WTC11 (cell line): ENCODE measurements at regions not wholly inside any gene's neighbourhood (a gene's known extent, or its start where the extent isn't known, plus 50 kb on each side); places are given as distances from the start of the nearest gene placed in this dataset.

Experiments used
- ATAC-seq: fragments of 200-7000 bp; cut with Tn5 transposase; 2 replicates; pipeline ENCODE4 v1.10.0; 2021; ENCODE audit warnings: mild to moderate bottlenecking, moderate library complexity
- CTCF ChIA-PET: fragments of 300-600 bp; sonication (Branson Sonifier 250); formaldehyde crosslinking; loops from one replicate; lab custom pipeline; 2021; ENCODE audit warnings: antibody characterized with exemption; lab: Charles Lee
- POLR2A ChIA-PET: fragments of 350-600 bp; sonication (Branson Sonifier 250); formaldehyde crosslinking; loops from one replicate; lab custom pipeline; 2021; ENCODE audit warnings: antibody characterized with exemption; lab: Charles Lee
- DNase-seq: peaks from one replicate; pipeline ENCODE4 v3.0.0; 2021; ENCODE audit warnings: low spot score
- H3K27ac Mint-ChIP-seq: 2 replicates; pipeline ENCODE4 v1.8.0; 2021; ENCODE audit warnings: mixed read lengths
- H3K27me3 Mint-ChIP-seq: 2 replicates; pipeline ENCODE4 v1.8.0; 2021; ENCODE audit warnings: low read depth, mild to moderate bottlenecking, moderate library complexity, mixed read lengths
- H3K36me3 Mint-ChIP-seq: 2 replicates; pipeline ENCODE4 v1.8.0; 2021; ENCODE audit warnings: mixed read lengths
- H3K4me1 Mint-ChIP-seq: 2 replicates; pipeline ENCODE4 v1.8.0; 2022; ENCODE audit warnings: mixed read lengths
- H3K4me3 Mint-ChIP-seq: 2 replicates; pipeline ENCODE4 v1.8.0; 2021; ENCODE audit warnings: mild to moderate bottlenecking, moderate library complexity, mixed read lengths
- H3K9me3 Mint-ChIP-seq: 2 replicates; pipeline ENCODE4 v1.8.0; 2021; ENCODE audit warnings: mixed read lengths
- CBFB ChIP-seq: sonication (generic); formaldehyde crosslinking; IDR thresholded peaks from 2 replicates; pipeline ENCODE4 v1.8.1; 2022; ENCODE audit warnings: mild to moderate bottlenecking, low read depth, missing genetic modification reagents
- CREM ChIP-seq: sonication (generic); formaldehyde crosslinking; IDR thresholded peaks from 2 replicates; pipeline ENCODE4 v1.8.1; 2022; ENCODE audit warnings: mild to moderate bottlenecking, missing genetic modification reagents, moderate library complexity
- EMX1 ChIP-seq: fragments of 250-450 bp; sonication (Bioruptor Pico); IDR thresholded peaks from 2 replicates; pipeline ENCODE4 v1.8.0; 2021; ENCODE audit warnings: mild to moderate bottlenecking
- MYBL2 ChIP-seq: sonication (generic); formaldehyde crosslinking; IDR thresholded peaks from 2 replicates; pipeline ENCODE4 v1.8.1; 2023; ENCODE audit warnings: mild to moderate bottlenecking, moderate library complexity, missing genetic modification reagents
- RORB ChIP-seq: fragments of 250-450 bp; sonication (Bioruptor Pico); IDR thresholded peaks from 2 replicates; pipeline ENCODE4 v1.9.0; 2021; ENCODE audit warnings: mild to moderate bottlenecking
- ZBTB21 ChIP-seq: sonication (generic); formaldehyde crosslinking; IDR thresholded peaks from 2 replicates; pipeline ENCODE4 v1.8.1; 2023; ENCODE audit warnings: mild to moderate bottlenecking, missing genetic modification reagents, borderline replicate concordance
- ZNF671 ChIP-seq: fragments of 250-450 bp; sonication (Bioruptor Pico); IDR thresholded peaks from 2 replicates; pipeline ENCODE4 v1.8.0; 2021; ENCODE audit warnings: mild to moderate bottlenecking
- TF ChIP-seq, protein P1 (sequence below): sonication (generic); formaldehyde crosslinking; IDR thresholded peaks from 2 replicates; pipeline ENCODE4 v1.8.1; 2023; ENCODE audit warnings: mild to moderate bottlenecking, missing genetic modification reagents, borderline replicate concordance
- TF ChIP-seq, protein P2 (sequence below): fragments of 250-450 bp; sonication (Bioruptor Pico); conservative IDR thresholded peaks from 2 replicates; pipeline ENCODE4 v1.9.0; 2021; ENCODE audit warnings: mild to moderate bottlenecking
- TF ChIP-seq, protein P3 (sequence below): sonication (generic); formaldehyde crosslinking; IDR thresholded peaks from 2 replicates; pipeline ENCODE4 v1.8.0; 2023; ENCODE audit warnings: missing genetic modification reagents, mild to moderate bottlenecking, borderline replicate concordance
- TF ChIP-seq, protein P4 (sequence below): fragments of 250-450 bp; sonication (Bioruptor Pico); IDR thresholded peaks from 2 replicates; pipeline ENCODE4 v2.1.2; 2022; ENCODE audit warnings: mild to moderate bottlenecking, moderate library complexity
- TF ChIP-seq, protein P5 (sequence below): sonication (generic); formaldehyde crosslinking; IDR thresholded peaks from 2 replicates; pipeline ENCODE4 v1.8.1; 2023; ENCODE audit warnings: mild to moderate bottlenecking, missing genetic modification reagents, moderate library complexity
- TF ChIP-seq, protein P6 (sequence below): sonication (generic); formaldehyde crosslinking; IDR thresholded peaks from 2 replicates; pipeline ENCODE4 v1.8.0; 2023; ENCODE audit warnings: missing genetic modification reagents
- TF ChIP-seq, protein P7 (sequence below): fragments of 250-450 bp; sonication (Bioruptor Pico); IDR thresholded peaks from 2 replicates; pipeline ENCODE4 v1.9.0; 2021; ENCODE audit warnings: mild to moderate bottlenecking, borderline replicate concordance
- TF ChIP-seq, protein P8 (sequence below): sonication (generic); formaldehyde crosslinking; IDR thresholded peaks from 2 replicates; pipeline ENCODE4 v1.8.1; 2023; ENCODE audit warnings: mild to moderate bottlenecking, missing genetic modification reagents
- TF ChIP-seq, protein P9 (sequence below): sonication (generic); formaldehyde crosslinking; IDR thresholded peaks from 2 replicates; pipeline ENCODE4 v1.8.1; 2022; ENCODE audit warnings: mild to moderate bottlenecking, moderate library complexity, missing genetic modification reagents

DNA sequence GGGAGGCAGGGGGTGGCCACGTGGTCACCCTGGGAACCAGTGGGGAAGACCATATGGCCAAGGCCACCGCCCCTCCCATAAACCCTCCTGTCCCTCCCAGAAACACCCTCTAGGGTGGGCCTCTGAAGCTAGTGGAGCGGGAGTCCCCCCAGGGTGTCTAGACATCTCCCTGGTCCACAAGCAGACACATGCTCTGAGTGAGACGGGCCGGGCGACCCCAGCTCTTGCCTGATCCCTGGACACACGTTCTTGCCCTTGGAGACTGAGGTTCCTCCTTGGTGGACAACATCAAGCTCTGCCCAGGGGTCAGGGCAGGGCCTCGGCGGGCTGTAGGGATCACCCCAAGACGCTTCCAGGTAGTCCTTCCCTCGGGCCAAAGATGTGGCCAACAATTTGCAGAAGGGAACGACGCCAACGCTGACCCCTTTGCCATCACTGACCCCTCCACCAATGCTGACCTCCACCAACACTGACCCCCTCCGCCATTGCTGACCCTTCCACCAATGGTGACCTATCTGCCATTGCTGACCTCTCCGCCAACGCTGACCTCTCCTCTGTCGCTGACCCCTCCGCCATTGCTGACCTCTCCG is 57.1 kb downstream of the FOXL3 start:
- H3K36me3 Mint-ChIP-seq = no peaks in the 10 kb centered on the region
- no peak overlapping the region for H3K4me3 Mint-ChIP-seq
- DNase-seq (no peak), ATAC-seq (no peak)
- H3K27ac Mint-ChIP-seq = no peak overlapping the region
- POLR2A ChIA-PET = no interaction called here
- CTCF ChIA-PET = no interaction called here
- H3K9me3 Mint-ChIP-seq = no peaks in the 10 kb centered on the region
- H3K27me3 Mint-ChIP-seq = no peaks in the 10 kb centered on the region
- H3K4me1 Mint-ChIP-seq = 0 out of 2 replicates have a peak, but pooled peaks cover 2% of the 10 kb centered on the region
- TF ChIP-seq RORB (CRISPR knock-in tag) (no peak), EMX1 (CRISPR knock-in tag) (no peak), CBFB (CRISPR knock-in tag) (no peak), MYBL2 (CRISPR knock-in tag) (no peak), ZNF671 (no peak), CREM (CRISPR knock-in tag) (no peak), ZBTB21 (no peak)
- TF ChIP-seq, protein P1, sequence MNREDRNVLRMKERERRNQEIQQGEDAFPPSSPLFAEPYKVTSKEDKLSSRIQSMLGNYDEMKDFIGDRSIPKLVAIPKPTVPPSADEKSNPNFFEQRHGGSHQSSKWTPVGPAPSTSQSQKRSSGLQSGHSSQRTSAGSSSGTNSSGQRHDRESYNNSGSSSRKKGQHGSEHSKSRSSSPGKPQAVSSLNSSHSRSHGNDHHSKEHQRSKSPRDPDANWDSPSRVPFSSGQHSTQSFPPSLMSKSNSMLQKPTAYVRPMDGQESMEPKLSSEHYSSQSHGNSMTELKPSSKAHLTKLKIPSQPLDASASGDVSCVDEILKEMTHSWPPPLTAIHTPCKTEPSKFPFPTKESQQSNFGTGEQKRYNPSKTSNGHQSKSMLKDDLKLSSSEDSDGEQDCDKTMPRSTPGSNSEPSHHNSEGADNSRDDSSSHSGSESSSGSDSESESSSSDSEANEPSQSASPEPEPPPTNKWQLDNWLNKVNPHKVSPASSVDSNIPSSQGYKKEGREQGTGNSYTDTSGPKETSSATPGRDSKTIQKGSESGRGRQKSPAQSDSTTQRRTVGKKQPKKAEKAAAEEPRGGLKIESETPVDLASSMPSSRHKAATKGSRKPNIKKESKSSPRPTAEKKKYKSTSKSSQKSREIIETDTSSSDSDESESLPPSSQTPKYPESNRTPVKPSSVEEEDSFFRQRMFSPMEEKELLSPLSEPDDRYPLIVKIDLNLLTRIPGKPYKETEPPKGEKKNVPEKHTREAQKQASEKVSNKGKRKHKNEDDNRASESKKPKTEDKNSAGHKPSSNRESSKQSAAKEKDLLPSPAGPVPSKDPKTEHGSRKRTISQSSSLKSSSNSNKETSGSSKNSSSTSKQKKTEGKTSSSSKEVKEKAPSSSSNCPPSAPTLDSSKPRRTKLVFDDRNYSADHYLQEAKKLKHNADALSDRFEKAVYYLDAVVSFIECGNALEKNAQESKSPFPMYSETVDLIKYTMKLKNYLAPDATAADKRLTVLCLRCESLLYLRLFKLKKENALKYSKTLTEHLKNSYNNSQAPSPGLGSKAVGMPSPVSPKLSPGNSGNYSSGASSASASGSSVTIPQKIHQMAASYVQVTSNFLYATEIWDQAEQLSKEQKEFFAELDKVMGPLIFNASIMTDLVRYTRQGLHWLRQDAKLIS = no peak
- TF ChIP-seq, protein P2, sequence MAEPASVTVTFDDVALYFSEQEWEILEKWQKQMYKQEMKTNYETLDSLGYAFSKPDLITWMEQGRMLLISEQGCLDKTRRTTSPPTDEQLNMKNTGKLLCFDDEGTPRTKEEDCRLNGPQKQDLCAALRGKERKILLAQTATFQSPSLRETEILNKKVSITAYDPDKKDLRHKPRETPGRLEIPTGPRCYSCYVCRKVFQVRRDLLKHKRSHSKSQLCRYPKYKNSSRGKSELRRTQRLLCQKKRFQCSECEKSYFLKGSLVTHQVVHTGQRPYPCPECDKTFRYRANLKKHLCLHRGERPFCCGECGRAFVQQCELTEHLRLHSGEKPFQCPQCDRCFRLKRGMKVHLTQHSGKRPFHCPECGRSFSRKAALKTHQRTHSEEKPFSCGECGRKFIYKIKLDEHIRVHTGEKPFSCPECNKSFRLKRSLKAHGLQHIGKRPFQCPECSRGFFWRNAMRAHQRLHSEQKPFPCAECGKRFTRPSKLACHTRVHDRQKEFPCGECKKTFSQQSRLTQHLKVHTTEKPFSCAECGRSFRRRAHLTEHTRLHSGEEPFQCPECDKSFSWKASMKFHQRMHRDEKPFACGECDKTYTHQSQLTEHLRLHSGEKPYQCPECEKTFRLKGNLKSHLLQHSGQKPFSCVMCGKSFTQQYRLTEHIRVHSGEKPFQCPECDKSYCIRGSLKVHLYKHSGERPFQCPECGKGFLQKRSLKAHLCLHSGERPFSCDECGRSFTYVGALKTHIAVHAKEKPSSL (CRISPR knock-in tag) = no peak
- TF ChIP-seq, protein P3, sequence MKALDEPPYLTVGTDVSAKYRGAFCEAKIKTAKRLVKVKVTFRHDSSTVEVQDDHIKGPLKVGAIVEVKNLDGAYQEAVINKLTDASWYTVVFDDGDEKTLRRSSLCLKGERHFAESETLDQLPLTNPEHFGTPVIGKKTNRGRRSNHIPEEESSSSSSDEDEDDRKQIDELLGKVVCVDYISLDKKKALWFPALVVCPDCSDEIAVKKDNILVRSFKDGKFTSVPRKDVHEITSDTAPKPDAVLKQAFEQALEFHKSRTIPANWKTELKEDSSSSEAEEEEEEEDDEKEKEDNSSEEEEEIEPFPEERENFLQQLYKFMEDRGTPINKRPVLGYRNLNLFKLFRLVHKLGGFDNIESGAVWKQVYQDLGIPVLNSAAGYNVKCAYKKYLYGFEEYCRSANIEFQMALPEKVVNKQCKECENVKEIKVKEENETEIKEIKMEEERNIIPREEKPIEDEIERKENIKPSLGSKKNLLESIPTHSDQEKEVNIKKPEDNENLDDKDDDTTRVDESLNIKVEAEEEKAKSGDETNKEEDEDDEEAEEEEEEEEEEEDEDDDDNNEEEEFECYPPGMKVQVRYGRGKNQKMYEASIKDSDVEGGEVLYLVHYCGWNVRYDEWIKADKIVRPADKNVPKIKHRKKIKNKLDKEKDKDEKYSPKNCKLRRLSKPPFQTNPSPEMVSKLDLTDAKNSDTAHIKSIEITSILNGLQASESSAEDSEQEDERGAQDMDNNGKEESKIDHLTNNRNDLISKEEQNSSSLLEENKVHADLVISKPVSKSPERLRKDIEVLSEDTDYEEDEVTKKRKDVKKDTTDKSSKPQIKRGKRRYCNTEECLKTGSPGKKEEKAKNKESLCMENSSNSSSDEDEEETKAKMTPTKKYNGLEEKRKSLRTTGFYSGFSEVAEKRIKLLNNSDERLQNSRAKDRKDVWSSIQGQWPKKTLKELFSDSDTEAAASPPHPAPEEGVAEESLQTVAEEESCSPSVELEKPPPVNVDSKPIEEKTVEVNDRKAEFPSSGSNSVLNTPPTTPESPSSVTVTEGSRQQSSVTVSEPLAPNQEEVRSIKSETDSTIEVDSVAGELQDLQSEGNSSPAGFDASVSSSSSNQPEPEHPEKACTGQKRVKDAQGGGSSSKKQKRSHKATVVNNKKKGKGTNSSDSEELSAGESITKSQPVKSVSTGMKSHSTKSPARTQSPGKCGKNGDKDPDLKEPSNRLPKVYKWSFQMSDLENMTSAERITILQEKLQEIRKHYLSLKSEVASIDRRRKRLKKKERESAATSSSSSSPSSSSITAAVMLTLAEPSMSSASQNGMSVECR (CRISPR knock-in tag) = no peak
- TF ChIP-seq, protein P4, sequence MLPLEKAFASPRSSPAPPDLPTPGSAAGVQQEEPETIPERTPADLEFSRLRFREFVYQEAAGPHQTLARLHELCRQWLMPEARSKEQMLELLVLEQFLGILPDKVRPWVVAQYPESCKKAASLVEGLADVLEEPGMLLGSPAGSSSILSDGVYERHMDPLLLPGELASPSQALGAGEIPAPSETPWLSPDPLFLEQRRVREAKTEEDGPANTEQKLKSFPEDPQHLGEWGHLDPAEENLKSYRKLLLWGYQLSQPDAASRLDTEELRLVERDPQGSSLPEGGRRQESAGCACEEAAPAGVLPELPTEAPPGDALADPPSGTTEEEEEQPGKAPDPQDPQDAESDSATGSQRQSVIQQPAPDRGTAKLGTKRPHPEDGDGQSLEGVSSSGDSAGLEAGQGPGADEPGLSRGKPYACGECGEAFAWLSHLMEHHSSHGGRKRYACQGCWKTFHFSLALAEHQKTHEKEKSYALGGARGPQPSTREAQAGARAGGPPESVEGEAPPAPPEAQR (CRISPR knock-in tag) = no peak
- TF ChIP-seq, protein P5, sequence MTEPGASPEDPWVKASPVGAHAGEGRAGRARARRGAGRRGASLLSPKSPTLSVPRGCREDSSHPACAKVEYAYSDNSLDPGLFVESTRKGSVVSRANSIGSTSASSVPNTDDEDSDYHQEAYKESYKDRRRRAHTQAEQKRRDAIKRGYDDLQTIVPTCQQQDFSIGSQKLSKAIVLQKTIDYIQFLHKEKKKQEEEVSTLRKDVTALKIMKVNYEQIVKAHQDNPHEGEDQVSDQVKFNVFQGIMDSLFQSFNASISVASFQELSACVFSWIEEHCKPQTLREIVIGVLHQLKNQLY (CRISPR knock-in tag) = no peak
- TF ChIP-seq, protein P6, sequence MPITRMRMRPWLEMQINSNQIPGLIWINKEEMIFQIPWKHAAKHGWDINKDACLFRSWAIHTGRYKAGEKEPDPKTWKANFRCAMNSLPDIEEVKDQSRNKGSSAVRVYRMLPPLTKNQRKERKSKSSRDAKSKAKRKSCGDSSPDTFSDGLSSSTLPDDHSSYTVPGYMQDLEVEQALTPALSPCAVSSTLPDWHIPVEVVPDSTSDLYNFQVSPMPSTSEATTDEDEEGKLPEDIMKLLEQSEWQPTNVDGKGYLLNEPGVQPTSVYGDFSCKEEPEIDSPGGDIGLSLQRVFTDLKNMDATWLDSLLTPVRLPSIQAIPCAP (CRISPR knock-in tag) = no peak
- TF ChIP-seq, protein P7, sequence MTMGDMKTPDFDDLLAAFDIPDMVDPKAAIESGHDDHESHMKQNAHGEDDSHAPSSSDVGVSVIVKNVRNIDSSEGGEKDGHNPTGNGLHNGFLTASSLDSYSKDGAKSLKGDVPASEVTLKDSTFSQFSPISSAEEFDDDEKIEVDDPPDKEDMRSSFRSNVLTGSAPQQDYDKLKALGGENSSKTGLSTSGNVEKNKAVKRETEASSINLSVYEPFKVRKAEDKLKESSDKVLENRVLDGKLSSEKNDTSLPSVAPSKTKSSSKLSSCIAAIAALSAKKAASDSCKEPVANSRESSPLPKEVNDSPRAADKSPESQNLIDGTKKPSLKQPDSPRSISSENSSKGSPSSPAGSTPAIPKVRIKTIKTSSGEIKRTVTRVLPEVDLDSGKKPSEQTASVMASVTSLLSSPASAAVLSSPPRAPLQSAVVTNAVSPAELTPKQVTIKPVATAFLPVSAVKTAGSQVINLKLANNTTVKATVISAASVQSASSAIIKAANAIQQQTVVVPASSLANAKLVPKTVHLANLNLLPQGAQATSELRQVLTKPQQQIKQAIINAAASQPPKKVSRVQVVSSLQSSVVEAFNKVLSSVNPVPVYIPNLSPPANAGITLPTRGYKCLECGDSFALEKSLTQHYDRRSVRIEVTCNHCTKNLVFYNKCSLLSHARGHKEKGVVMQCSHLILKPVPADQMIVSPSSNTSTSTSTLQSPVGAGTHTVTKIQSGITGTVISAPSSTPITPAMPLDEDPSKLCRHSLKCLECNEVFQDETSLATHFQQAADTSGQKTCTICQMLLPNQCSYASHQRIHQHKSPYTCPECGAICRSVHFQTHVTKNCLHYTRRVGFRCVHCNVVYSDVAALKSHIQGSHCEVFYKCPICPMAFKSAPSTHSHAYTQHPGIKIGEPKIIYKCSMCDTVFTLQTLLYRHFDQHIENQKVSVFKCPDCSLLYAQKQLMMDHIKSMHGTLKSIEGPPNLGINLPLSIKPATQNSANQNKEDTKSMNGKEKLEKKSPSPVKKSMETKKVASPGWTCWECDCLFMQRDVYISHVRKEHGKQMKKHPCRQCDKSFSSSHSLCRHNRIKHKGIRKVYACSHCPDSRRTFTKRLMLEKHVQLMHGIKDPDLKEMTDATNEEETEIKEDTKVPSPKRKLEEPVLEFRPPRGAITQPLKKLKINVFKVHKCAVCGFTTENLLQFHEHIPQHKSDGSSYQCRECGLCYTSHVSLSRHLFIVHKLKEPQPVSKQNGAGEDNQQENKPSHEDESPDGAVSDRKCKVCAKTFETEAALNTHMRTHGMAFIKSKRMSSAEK = no peak
- TF ChIP-seq, protein P8, sequence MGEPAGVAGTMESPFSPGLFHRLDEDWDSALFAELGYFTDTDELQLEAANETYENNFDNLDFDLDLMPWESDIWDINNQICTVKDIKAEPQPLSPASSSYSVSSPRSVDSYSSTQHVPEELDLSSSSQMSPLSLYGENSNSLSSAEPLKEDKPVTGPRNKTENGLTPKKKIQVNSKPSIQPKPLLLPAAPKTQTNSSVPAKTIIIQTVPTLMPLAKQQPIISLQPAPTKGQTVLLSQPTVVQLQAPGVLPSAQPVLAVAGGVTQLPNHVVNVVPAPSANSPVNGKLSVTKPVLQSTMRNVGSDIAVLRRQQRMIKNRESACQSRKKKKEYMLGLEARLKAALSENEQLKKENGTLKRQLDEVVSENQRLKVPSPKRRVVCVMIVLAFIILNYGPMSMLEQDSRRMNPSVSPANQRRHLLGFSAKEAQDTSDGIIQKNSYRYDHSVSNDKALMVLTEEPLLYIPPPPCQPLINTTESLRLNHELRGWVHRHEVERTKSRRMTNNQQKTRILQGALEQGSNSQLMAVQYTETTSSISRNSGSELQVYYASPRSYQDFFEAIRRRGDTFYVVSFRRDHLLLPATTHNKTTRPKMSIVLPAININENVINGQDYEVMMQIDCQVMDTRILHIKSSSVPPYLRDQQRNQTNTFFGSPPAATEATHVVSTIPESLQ = no peak
- TF ChIP-seq, protein P9, sequence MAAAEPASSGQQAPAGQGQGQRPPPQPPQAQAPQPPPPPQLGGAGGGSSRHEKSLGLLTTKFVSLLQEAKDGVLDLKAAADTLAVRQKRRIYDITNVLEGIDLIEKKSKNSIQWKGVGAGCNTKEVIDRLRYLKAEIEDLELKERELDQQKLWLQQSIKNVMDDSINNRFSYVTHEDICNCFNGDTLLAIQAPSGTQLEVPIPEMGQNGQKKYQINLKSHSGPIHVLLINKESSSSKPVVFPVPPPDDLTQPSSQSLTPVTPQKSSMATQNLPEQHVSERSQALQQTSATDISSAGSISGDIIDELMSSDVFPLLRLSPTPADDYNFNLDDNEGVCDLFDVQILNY (CRISPR knock-in tag) = no peak
